Peyer's patch (tissue), 4 donors: ENCODE measurements at regions not wholly inside any gene's neighbourhood (a gene's known extent, or its start where the extent isn't known, plus 50 kb on each side); places are given as distances from the start of the nearest gene placed in this dataset.

ENCODE experiments used
- POLR2A ChIP-seq, 2 donors: fragments of 450-650 bp; IDR thresholded peaks; one replicate each; pipeline ENCODE4 v1.5.1; 2017; ENCODE audit warnings: antibody characterized with exemption in 2 of 2, mild to moderate bottlenecking in 2 of 2, moderate library complexity in 2 of 2
- TF ChIP-seq, protein P1 (sequence below), 6 experiments: fragments of 450-650 bp in 4 of 6; fragments of 200-600 bp in 2 of 6; sonication (generic) in 1 of 6; IDR thresholded peaks; one replicate each; pipeline ENCODE4 v1.5.1; 2017 to 2019; ENCODE audit warnings: antibody characterized with exemption in 6 of 6, mild to moderate bottlenecking in 3 of 6, moderate library complexity in 1 of 6

DNA sequence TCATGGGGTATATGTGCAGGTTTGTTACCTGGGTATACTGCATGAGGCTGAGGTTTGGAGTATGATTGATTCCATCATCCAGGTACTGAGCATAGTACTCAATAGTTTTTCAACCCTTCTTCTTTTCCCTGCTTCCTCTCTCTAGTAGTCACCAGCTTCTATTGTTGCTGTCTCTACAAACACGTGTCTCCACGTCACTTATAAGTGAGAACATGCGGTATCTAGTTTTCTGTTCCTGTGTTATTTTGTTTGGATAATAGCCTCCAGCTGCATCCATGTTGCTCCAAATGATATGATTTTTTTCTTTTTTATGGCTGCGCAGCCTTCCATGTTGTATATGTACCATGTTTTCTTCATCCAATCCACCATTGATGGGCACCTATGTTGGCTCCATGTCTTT lies 214.8 kb upstream of the TFPI start:
- no peak for TF ChIP-seq POLR2A (IDR thresholded peaks at IDR 0.05)
- TF ChIP-seq, protein P1, sequence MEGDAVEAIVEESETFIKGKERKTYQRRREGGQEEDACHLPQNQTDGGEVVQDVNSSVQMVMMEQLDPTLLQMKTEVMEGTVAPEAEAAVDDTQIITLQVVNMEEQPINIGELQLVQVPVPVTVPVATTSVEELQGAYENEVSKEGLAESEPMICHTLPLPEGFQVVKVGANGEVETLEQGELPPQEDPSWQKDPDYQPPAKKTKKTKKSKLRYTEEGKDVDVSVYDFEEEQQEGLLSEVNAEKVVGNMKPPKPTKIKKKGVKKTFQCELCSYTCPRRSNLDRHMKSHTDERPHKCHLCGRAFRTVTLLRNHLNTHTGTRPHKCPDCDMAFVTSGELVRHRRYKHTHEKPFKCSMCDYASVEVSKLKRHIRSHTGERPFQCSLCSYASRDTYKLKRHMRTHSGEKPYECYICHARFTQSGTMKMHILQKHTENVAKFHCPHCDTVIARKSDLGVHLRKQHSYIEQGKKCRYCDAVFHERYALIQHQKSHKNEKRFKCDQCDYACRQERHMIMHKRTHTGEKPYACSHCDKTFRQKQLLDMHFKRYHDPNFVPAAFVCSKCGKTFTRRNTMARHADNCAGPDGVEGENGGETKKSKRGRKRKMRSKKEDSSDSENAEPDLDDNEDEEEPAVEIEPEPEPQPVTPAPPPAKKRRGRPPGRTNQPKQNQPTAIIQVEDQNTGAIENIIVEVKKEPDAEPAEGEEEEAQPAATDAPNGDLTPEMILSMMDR (IDR thresholded peaks at IDR 0.05): no peak
